ENCODE measurements at regions not wholly inside any gene's neighbourhood (a gene's known extent, or its start where the extent isn't known, plus 50 kb on each side); places are given as distances from the start of the nearest gene placed in this dataset.

- no peak for DNase-seq (ENCODE audit: low read depth)
- TF ChIP-seq CTCF (IDR thresholded peaks at IDR 0.05; ENCODE audit: insufficient read depth, low read depth, low read length, missing control alignments) = no peak
- no peak overlapping the region for H3K4me3 ChIP-seq (ENCODE audit: low read length)
Observed at GRCh38 chr12:34389378-34390170, 367.3 kb downstream of the ALG10 start.

GRCh38 chr12:34390171-34390841 lies 368.0 kb downstream of the ALG10 start:
- no peak for DNase-seq (ENCODE audit: low read depth)
- H3K4me3 ChIP-seq (ENCODE audit: low read length) = no peak overlapping the region
- TF ChIP-seq CTCF (IDR thresholded peaks at IDR 0.05; ENCODE audit: insufficient read depth, low read depth, low read length, missing control alignments) = no peak

- no peak for DNase-seq (ENCODE audit: low read depth)
- TF ChIP-seq CTCF (IDR thresholded peaks at IDR 0.05; ENCODE audit: insufficient read depth, low read depth, low read length, missing control alignments) = no peak
- no peak overlapping the region for H3K4me3 ChIP-seq (ENCODE audit: low read length)
Observed at GRCh38 chr12:34390846-34391700, 368.8 kb downstream of the ALG10 start.

GRCh38 chr12:34391771-34392581 lies 369.7 kb downstream of the ALG10 start:
- no peak for DNase-seq (ENCODE audit: low read depth)
- H3K4me3 ChIP-seq (ENCODE audit: low read length) = no peak overlapping the region
- TF ChIP-seq CTCF (IDR thresholded peaks at IDR 0.05; ENCODE audit: insufficient read depth, low read depth, low read length, missing control alignments) = no peak

- H3K4me3 ChIP-seq (ENCODE audit: low read length) = no peak overlapping the region
- no peak for DNase-seq (ENCODE audit: low read depth)
- no peak for TF ChIP-seq CTCF (IDR thresholded peaks at IDR 0.05; ENCODE audit: insufficient read depth, low read depth, low read length, missing control alignments)
Observed at GRCh38 chr12:34392741-34393085, 370.4 kb downstream of the ALG10 start.

GRCh38 chr12:34393086-34393820 lies 371.0 kb downstream of the ALG10 start:
- TF ChIP-seq CTCF (IDR thresholded peaks at IDR 0.05; ENCODE audit: insufficient read depth, low read depth, low read length, missing control alignments) = no peak
- H3K4me3 ChIP-seq (ENCODE audit: low read length) = no peak overlapping the region
- no peak for DNase-seq (ENCODE audit: low read depth)
